ENCODE measurements at regions not wholly inside any gene's neighbourhood (a gene's known extent, or its start where the extent isn't known, plus 50 kb on each side); places are given as distances from the start of the nearest gene placed in this dataset.

DNA sequence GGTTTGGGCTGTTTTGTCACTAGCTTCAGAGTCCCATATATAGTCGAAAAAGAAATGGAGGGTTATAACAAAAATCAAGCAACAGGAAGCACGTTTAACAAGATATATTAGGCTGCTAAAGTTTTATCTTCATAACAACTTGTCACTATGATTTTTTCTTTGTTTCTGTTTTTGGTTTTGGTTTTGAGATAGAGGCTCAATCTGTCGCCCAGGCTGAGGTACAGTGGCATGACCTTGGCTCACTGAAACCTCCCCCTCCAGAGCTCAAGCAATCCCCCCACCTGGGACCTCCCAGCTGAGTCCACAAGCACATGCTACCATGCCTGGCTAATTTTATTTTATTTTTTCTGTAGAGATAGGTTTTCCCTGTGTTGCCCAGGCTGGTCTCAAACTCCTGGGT lies 2664.4 kb downstream of the ARAP2 start:
- TF ChIP-seq, protein P1, sequence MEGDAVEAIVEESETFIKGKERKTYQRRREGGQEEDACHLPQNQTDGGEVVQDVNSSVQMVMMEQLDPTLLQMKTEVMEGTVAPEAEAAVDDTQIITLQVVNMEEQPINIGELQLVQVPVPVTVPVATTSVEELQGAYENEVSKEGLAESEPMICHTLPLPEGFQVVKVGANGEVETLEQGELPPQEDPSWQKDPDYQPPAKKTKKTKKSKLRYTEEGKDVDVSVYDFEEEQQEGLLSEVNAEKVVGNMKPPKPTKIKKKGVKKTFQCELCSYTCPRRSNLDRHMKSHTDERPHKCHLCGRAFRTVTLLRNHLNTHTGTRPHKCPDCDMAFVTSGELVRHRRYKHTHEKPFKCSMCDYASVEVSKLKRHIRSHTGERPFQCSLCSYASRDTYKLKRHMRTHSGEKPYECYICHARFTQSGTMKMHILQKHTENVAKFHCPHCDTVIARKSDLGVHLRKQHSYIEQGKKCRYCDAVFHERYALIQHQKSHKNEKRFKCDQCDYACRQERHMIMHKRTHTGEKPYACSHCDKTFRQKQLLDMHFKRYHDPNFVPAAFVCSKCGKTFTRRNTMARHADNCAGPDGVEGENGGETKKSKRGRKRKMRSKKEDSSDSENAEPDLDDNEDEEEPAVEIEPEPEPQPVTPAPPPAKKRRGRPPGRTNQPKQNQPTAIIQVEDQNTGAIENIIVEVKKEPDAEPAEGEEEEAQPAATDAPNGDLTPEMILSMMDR (IDR thresholded peaks at IDR 0.05) = no peak
- no peak for TF ChIP-seq EP300 (IDR thresholded peaks at IDR 0.05)
- no peak for TF ChIP-seq POLR2A (IDR thresholded peaks at IDR 0.05)
- no peak for TF ChIP-seq POLR2AphosphoS5 (IDR thresholded peaks at IDR 0.05)

All from stomach (tissue), 4 donors.